Activated CD4-positive, alpha-beta T cell treated with anti-CD3 and anti-CD28 coated beads, Interleukin-2, amount 50 U/mL, for 48 hours (primary cell): ENCODE measurements at regions not wholly inside any gene's neighbourhood (a gene's known extent, or its start where the extent isn't known, plus 50 kb on each side); places are given as distances from the start of the nearest gene placed in this dataset.

Experiments used
- DNase-seq, 2 experiments: peaks; one replicate each; pipeline ENCODE4 v3.0.0-alpha.2; 2020

DNA sequence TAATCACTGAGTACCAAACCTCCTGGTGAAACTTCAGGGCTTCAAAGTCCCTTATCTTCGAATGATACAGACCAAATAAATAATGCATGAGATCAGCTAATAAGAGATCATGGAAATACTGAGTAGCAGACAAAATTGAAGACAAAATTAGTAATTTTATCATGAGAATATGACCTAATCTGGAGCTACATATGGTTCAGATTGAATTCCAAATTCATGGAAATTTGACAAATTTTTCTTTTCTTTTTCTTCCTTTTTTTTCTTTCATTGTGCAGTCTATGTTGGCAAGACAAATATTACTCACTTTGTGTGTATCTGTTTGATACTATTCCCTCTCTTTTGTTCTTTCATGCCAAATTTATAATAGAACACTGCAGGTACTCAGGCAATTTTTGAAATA is 218.1 kb upstream of the KCNJ16 start:
- no peak for DNase-seq

DNA sequence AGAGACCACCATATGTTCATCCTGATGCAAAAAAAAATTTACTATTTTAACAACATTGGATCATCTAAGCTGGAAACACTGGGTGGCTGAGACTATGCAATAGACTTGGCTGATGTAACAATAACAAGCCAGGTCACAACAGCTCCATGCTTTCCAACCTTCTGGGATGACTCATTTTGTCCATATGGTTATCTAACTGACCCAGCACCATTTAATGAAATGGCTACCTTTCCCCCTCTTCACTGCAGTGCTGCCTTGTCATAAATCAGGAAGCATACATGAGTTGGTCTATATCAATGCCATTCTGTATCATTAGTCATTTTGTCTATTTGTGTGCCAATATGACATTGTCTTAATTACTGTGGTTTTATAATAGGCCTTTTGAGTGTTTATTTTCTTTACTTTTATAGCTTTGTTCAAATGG is 217.6 kb upstream of the KCNJ16 start:
- DNase-seq, result no peak

DNA sequence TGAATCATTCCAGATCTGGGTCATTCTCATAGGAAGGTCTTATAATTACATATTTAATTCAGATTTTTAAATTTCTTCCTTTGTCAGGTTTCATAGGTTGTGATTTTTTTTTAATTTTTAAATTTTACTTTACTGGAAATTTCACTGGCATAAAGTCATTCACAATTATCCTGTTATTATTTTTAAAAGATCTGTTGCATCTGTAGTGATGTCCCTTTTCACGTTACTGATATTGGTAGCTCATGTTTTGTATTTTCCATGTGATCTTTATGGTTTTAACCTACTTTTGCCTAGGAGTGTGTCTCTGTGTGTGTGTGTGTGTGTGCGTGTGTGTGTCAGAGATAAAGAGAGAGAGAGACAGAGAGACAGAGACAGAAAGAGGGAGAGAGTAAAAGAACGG is 216.6 kb upstream of the KCNJ16 start:
- no peak for DNase-seq

DNA sequence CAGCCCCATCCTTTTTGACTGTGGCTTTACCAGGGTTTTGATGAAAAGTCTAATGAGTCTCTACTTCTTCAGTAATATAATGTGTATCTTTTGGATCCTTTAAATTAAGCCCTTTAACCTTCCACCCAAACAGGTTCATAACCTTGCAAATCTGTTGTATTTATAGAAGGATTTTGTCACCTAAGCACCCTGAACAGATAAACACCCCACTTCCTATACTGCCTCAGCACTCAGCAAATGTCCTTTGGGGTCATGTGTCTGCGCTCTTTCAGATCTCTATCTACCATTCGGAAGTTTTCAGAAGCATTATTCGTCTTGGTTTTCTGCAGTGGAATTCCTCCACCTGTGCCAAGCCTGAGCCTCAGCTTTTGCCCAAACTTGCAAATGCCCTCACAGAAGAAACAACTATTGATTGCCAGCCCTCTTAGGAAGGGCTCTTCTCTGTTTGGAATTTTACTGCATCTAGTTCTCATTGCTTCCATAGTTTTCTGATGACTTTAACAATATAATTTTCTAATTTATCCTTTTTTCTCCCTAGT is 214.8 kb upstream of the KCNJ16 start:
- no peak for DNase-seq

DNA sequence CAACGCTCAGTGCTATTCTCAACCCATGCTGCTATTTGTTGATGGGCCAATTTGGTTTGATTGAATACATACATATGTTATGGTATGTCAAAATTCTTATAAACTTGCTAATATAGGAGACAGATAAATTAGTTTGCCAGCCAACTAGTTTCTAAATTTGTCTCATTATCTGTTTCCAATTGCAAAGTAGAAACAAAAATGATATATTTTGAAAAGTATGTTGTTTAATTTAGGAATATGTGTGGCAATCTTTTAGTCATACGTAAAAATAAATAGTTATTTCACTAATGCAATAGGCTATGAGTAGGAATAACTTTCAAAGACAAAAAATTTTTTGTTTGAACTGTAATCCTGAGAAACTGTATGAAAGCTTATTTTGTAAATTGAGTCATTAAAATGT is 210.6 kb upstream of the KCNJ16 start:
- no peak for DNase-seq

DNA sequence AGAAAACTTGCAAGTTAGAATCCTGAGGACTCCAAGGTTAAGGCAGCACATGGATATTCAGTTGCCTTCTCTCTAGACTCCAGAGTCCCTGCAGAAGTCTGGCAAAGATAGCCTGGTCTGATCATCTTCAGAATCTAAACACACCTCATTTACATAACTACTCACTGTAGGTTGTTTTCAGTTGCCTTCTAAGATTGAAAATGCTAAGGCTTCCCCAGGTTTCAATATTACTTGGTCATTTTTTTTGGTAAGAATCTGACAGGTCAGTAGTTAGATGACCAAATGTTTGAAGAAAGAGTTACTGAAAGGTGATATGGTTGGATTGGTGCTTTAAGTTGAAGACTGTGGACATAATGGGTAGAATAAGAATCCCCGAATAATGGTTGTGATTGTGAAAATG is 205.4 kb upstream of the KCNJ16 start:
- DNase-seq, result no peak

DNA sequence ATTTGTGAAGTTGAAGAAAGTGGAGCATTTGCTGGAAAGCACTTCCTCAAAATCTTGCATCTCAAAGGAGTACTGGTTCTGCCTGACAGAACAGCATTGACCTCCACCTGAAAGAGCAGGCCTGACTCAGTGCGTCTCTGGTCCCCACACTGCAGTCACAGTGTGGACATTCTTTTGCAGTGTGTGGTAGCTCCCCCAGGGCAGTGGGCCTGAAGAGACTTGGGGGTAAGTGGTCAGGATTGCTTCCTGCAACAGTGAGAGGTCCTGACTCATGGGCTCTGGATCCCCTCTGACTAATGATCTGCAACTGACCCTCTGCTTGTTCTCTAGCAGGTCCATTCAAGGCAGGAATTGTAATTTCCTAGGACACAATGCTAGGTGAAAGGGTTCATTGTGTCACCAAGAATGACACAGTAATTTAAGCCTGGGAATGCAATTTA is 204.9 kb upstream of the KCNJ16 start:
- no peak for DNase-seq

DNA sequence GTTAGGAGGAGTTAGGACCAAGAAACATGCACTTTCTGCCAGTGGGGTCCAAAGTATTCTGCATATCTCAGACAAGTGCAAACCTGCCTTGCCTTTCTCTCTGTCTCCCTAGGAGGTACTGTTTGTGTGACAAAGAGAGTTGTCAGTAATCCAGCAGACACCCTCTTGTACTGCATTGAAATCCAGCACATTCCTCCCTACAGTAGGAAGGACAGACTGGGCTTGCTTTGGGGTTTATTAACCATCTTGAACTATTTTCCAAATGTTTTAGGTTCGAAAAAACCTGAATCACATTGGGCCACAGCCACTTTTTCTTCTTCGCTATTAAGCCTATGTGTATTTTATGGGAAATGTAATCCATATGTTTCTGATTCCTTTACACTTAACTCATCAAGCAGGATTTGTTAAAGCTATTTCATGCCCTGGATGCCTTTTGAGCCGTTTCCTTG is 204.2 kb upstream of the KCNJ16 start:
- DNase-seq, result no peak

DNA sequence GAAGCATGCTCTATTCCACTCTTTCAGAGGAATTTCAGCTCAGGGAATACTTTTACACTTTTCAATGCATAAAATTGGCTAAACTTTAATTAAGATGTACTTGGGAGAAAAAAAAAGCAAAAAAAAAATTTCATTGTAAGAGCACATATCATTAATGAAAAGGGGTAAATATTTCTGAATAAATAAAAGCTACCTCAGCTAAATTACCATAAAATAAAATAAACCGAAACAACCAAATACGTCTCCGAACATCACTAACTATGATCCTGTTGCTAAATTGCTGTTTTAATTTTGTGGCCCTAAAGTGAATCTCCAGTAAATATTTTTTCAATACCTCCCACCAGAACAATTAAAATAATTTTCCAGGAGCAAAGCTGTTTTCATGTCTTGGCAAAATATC is 203.7 kb upstream of the KCNJ16 start:
- no peak for DNase-seq

DNA sequence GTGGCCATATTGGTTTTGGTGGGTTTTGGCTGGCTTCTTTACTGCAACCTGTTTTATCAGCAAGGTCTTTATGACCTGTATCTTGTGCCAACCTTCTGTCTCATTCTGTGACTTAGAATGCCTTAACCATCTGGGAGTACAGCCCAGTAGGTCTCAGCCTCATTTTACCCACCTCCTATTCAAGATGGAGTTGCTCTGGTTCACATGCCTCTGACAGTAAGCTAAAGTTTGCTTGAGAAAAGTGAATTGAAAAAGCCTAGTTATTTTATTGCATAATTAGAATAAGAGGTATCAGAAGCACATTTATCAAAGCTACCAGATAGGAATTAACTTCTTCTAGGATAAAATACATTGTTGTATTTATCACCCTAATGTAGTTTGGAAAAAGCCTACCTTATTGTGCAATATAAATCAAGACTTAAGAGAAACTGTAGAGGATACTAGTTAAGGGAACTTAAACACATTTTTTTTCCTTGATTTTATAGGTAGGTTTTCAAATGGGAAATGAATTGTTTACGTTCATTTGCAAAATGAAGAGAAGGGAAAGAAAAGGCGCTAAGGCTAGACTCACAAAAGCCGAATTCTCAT is 202.3 kb upstream of the KCNJ16 start:
- no peak for DNase-seq

DNA sequence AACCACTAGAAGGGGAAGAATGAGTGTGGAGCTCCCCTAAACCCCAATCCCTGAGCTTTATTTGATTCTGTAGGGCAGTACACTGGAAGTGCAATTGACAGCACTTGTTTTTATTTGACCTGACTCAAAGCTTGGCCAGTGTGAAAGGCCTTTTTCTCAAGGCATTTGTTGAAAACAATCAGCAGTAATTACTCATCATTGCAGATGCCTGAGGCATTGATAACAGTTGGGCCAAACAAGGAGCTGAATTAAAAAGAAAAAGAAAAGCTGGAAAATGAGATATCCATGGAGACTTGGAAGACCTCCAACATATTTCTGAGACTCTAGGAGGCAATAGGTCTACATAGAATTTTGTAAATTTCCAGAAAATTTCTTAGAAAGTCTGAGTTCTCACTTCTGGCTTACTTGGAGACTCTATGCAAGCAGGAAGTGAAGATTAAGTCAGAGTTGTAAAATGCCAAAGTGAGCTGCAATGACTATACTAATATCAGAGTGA is 200.8 kb upstream of the KCNJ16 start:
- no peak for DNase-seq

DNA sequence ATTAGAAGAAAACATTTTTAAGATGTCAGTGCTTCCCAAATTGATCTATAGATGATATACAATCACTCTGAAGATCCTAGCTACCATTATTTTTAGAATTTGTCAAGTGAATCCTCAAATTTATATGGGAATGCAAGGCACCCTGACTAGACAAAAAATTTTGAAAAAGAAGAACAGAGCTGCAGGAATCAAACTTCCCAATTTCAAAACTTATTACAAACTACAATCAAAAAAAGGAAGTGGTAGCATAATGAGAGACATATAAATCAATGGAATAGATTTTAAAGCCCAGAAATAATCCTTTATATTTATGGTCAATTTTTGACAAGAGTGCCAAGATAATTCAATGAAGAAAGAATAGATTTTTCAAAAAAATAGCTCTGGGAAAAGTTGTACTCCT is 198.3 kb upstream of the KCNJ16 start:
- no peak for DNase-seq

DNA sequence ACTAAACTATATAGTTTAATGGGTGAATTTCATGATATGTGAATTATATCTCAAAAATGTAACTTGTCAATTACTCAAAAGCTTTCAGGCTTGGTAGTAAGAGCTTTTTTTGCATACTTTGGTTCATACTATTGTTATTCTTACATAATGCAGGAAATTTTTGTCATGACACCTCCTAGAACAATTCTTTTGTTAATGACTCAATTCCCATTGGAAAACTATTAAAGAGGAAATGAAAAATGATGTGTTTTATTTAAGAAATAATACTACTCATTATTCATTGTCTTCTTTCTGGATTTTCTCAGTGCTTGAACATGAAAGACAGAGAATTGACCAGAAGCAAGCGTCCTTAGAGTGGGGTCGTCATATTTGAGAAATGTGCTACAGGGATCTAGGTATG is 196.4 kb upstream of the KCNJ16 start:
- DNase-seq, result no peak

DNA sequence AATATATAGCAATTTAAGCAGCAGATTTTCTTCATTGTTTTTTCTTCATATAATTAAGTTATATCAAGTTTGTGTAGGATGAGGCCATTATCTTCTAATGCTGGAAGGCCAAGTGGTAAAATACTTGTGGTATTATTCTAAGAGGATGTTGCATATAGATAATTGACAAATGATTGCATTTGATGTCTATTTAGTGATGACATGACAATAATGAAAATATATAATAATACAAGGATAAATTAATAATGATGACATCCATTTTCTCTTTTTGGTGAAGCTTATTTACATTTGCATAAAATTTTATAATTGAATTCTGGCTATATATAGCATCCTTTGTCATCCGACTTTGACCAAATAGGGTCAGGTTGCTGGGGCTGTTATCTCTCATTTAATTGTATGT is 195.4 kb upstream of the KCNJ16 start:
- DNase-seq, result no peak

DNA sequence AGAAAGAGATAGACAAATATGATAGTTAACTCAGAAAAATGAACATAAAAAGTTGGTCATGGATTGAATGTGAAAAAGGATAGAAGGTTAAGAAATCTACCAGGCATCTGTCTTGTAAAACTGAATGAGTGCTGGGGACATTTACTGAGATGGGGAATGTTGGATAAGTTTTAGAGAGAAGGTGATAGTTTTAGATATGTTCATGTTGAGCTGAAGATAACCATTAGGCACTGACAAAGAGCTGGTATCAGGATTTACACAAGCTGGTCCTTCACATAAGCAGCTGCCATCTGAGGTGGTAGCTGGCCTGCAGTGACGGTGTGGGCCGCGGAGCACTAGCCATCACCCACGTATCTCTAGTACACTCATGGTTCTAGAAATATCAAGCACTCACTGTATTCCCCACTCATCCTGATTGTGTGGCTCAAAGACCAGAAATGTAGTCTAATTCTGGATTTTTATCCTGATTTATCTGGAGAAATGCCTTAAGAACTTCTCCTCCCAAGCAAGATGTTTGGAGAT is 194.4 kb upstream of the KCNJ16 start:
- no peak for DNase-seq

DNA sequence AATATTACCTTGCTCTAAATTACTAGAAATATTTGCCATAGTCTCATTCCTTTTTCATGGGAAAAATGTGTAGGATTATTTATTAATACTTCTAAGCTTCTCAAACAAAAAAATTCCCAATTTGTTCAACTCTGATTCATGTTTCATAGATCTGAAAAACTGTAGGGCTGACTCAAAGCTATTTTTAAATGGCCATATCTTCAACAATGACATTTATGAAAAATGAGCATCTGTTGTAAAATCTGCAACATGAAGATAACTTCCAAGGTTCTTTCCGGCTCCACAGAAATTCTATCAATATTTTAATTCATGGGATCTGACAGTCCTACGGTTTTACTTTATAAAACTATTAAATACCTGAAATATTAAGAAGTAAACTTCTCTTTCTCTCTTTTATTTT is 192.7 kb upstream of the KCNJ16 start:
- no peak for DNase-seq

DNA sequence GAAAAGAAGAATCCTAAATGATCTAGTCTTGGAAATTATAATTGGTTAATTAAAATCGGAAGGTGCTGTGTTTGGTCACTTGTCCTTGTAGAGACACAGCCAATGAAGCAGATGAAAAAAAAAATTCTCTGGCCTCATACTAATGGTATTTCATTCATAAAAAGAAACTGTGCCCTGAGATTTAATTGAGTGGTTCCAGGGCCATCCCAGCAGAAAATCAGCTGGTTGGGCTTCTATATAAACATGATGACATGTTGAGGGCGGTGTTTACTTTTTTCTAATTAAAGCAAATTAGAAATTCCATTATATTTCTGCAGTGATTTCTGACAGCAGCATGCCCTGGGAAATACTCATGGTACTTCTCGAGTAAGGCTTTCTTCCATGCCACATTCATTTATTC is 191.9 kb upstream of the KCNJ16 start:
- no peak for DNase-seq

DNA sequence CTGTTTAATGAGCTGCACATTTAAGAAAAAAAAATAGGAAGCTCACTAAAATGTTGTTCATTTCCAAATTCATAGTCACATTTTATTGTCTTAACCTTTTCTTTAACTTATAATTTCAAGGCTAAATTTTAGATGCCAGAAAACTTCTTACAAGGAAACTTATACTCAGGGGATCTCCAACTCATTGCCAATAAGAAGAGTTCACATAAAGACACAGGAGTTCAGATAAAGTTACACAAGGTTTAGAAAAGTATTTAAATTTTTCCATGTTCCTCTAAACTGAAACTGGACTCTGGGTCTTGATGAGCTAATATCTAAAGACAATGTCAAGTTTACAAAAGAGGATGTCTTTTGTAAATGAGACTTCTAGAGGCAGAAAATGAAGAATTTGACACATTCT is 190.7 kb upstream of the KCNJ16 start:
- no peak for DNase-seq

DNA sequence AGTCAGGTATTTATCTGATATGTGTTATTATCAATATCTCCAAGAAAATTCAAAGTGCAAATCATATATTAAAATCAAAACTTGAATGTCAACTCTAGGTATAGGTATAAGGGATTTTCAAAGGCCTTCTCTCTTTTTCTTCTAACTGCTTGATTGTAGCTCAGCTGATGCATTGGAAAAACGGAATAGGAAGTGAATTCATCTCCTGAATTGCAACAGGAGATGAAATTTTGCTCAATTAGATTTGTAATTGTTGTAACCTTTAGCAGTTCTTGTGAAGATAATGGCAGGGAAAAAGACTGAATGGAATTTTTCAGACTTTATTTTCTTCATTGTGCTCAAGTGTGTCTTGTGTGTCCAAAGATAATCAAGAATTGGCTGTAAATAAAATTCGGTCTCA is 190.2 kb upstream of the KCNJ16 start:
- no peak for DNase-seq

DNA sequence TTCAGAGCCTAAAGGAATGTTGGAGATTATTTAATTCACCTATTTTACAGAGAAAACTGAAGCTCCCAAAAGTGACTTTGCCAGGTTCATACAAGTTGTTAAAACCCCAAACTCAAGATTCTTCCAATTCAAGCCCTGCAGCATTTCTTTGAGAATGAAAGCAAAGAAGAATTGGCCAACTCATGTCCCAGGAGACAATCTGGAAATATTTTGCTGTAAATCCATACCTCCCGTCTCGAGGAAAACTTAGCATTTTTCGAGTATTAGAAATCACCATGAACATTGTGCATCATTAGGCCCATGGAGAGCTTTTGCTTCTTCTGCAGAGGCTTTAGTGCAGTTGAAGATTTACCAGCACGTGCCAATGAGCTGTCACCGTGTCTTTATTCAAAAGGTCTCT is 176.4 kb upstream of the KCNJ16 start:
- no peak for DNase-seq

DNA sequence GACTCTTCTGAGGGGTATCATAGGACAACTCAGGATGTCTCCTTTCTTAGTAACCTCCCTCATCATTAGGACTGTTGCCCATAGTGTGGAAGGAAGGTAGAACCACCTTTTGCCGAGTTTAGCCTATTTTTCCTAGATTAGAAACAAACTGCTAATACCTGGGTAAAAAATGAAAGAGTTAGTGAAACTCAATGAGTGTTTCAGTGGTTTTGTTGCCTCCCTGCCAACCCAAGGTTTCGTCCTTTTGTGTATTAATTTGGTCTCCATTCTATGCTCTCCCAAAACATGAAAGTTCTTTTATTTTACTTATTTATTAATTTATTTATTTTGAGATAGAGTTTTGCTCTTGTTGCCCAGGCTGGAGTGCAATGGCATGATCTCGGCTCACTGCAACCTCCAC is 174.9 kb upstream of the KCNJ16 start:
- DNase-seq, result no peak

DNA sequence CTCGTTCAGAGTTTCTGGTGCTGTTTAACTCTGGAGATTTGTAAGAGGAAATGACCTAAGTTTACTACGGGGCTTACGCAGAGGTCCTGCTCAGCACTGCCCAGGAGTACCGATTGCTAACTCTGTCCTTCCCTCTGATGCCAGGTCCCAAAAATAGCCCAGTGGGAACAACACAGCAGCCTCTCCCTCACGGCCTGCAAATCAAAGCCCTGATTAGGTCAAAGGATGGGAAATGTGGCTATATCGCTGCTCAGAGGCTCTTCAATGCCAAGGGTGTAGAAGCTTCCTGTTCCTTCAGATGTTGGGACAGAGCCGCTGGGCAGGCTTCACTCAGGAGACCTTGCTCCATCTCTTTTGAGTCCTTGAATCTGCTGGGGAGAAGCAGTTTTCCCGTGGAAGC is 174.2 kb upstream of the KCNJ16 start:
- no peak for DNase-seq

DNA sequence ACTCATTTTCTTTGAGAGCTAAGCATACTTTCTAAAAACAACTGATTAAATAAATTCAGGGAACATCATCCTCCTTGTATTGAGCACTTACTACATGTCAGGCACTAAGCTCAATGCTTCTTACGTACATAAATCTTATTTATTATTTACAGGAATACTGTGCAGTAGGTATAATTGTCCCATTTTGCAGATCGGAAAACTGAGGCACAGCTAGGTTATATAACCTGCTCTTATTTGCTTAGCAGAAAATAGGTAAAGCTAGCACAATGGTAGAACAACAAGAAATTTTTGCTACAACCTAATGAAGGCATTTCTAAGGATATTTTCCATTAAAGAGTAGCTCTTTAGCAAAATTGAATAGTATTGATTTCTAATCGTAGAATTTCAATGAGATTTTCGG is 168.7 kb upstream of the KCNJ16 start:
- no peak for DNase-seq

DNA sequence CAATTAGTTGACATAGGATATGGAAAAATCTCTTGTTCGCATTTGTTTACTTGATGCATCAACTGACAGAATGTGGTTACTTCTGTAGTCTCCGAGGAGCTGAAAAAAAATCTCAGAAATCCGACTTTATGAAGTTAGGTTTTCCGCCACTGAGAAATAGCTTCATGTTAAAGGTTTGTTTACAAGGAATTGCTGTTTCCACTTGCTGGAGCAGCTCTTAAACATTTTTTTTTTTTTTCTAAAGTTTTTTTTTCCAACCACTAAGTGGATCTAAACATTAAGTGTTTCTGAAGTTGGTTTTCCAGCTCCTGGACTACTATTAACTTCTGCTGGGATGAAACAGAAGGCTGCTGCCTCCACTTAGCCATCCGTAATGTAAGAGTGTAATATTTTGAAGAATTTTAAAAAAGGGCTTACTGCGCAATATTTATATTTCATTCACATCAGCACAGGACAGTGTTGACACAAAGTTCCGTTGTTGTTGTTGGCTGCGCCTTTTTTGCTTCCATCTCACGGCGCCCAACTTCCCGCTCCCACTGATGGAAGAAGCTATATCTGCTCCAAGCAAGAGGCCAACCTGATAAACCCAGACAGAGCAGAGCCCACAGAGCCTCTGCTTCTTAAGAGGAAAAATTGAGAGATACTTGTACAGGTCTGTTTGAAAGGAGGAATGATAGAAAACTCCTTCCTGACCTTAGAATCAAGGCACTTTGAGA is 167.7 kb upstream of the KCNJ16 start:
- DNase-seq, result no peak
